Osteocyte (in vitro differentiated cells): ENCODE measurements at regions not wholly inside any gene's neighbourhood (a gene's known extent, or its start where the extent isn't known, plus 50 kb on each side); places are given as distances from the start of the nearest gene placed in this dataset.

Source experiments
- DNase-seq: peaks from one replicate; pipeline ENCODE4 v3.0.0; 2021; ENCODE audit warnings: mixed read lengths; ENCODE audit not compliant: unreplicated experiment; ENCODE audit errors: extremely low spot score
- H3K27ac Mint-ChIP-seq: one replicate; pipeline ENCODE4 v1.8.0; 2021; ENCODE audit warnings: mild to moderate bottlenecking, mixed read lengths; ENCODE audit not compliant: unreplicated experiment
- H3K27me3 Mint-ChIP-seq: one replicate; pipeline ENCODE4 v1.8.0; 2021; ENCODE audit warnings: mixed read lengths; ENCODE audit not compliant: unreplicated experiment
- H3K36me3 Mint-ChIP-seq: one replicate; pipeline ENCODE4 v1.8.0; 2021; ENCODE audit warnings: mixed read lengths; ENCODE audit not compliant: unreplicated experiment
- H3K4me1 Mint-ChIP-seq: one replicate; pipeline ENCODE4 v1.8.0; 2021; ENCODE audit warnings: mixed read lengths; ENCODE audit not compliant: unreplicated experiment
- H3K4me3 Mint-ChIP-seq: one replicate; pipeline ENCODE4 v1.8.0; 2021; ENCODE audit warnings: mild to moderate bottlenecking, moderate library complexity, mixed read lengths; ENCODE audit not compliant: unreplicated experiment
- H3K9me3 Mint-ChIP-seq: one replicate; pipeline ENCODE4 v1.8.0; 2021; ENCODE audit warnings: mixed read lengths; ENCODE audit not compliant: unreplicated experiment
- TF ChIP-seq, protein P1 (sequence below): fragments of 200-600 bp; sonication (generic); IDR thresholded peaks from 2 replicates; pipeline ENCODE4 v1.5.0; 2021; ENCODE audit warnings: antibody characterized with exemption, mild to moderate bottlenecking, moderate library complexity

DNA sequence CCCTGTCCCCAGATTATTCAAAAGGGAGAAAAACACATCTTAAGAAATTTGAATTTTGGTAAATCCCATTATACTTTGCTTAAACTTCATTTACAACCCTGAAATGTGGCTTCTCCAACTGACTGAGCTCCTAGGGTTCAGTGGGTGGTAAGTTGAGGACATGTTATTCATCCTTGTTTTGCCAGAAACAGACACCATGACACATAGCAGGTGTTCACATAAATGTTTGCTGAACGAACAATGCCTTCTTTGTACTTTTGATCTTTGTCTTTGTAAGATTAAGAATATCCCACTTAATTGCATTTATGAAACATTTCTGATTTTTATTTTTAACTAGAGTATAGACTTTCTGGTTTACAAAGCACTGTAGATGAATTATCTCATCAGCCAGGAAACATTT, 209.7 kb downstream of the GPAM start:
- H3K36me3 Mint-ChIP-seq: no peaks in the 10 kb centered on the region
- DNase-seq: no peak
- H3K9me3 Mint-ChIP-seq: peaks cover 21% of the 10 kb centered on the region
- no peaks in the 10 kb centered on the region for H3K27me3 Mint-ChIP-seq
- H3K27ac Mint-ChIP-seq: no peak overlapping the region
- TF ChIP-seq, protein P1, sequence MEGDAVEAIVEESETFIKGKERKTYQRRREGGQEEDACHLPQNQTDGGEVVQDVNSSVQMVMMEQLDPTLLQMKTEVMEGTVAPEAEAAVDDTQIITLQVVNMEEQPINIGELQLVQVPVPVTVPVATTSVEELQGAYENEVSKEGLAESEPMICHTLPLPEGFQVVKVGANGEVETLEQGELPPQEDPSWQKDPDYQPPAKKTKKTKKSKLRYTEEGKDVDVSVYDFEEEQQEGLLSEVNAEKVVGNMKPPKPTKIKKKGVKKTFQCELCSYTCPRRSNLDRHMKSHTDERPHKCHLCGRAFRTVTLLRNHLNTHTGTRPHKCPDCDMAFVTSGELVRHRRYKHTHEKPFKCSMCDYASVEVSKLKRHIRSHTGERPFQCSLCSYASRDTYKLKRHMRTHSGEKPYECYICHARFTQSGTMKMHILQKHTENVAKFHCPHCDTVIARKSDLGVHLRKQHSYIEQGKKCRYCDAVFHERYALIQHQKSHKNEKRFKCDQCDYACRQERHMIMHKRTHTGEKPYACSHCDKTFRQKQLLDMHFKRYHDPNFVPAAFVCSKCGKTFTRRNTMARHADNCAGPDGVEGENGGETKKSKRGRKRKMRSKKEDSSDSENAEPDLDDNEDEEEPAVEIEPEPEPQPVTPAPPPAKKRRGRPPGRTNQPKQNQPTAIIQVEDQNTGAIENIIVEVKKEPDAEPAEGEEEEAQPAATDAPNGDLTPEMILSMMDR: no peak
- H3K4me1 Mint-ChIP-seq: no peaks in the 10 kb centered on the region
- H3K4me3 Mint-ChIP-seq: no peak overlapping the region

DNA sequence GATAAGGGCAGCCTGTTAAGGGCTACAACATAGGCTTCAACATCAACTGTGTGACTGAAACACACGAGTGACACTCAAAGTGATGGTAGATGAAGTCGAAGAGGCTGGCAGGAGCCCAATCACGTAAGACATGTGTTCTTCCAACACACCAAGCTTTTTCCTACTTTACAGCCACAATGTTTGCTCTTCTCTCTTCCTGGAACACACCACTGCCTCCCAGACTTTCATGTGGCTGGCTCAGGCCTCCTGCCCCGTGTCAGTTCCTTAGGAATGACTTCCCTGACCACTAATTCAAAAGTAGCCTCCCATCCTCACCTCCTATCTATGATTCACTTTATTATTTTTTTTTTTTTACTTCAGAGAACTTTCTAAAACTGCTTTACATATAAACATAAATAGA, 209.2 kb downstream of the GPAM start:
- H3K9me3 Mint-ChIP-seq: peaks cover 21% of the 10 kb centered on the region
- H3K4me1 Mint-ChIP-seq: no peaks in the 10 kb centered on the region
- TF ChIP-seq, protein P1: no peak
- no peak overlapping the region for H3K27ac Mint-ChIP-seq
- no peaks in the 10 kb centered on the region for H3K36me3 Mint-ChIP-seq
- no peak overlapping the region for H3K4me3 Mint-ChIP-seq
- no peak for DNase-seq
- H3K27me3 Mint-ChIP-seq: no peaks in the 10 kb centered on the region

DNA sequence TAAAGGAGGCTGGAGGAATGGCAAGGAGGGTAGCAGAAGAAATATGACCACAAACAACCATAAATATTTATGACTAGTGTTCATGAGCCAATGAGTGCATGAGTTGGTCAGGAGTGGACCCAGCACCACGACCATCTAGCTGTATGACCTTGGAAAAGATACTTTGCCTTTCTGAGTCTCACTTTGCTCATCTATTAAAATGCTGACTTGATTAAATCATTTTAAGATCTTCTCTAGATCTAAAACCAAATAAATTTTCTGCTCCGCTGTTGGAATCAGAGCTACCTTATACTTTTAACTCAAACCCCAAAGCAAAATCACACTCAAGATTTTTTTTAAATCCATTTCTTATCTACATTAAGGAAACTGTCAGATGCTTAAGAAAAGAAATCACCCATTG, 207.0 kb downstream of the GPAM start:
- Mint-ChIP-seq H3K4me3 (no peak overlapping the region), H3K36me3 (no peaks in the 10 kb centered on the region), H3K9me3 (peaks cover 25% of the 10 kb centered on the region), H3K27ac (no peak overlapping the region), H3K27me3 (no peaks in the 10 kb centered on the region), H3K4me1 (no peaks in the 10 kb centered on the region)
- DNase-seq: no peak
- TF ChIP-seq, protein P1: no peak

DNA sequence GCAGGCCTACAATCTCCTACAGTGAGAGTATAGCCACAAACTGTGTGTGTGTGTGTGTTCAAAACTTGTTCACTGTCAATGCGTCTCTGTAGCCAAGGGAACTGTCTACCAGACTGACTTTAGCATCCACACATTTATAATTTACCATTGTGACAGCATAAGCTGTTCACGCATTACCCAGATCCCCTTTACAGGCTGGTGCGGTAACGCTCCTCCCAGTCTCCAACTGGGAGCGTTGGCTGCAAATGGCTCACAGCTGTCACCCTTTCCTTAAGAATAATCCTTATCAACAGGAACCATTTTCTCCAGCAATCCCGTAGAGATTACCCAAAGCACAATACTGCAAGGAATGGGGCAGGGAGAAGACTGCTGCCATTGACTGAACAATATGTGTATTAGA, 199.5 kb downstream of the GPAM start:
- H3K27me3 Mint-ChIP-seq: no peaks in the 10 kb centered on the region
- peaks cover 15% of the 10 kb centered on the region for H3K9me3 Mint-ChIP-seq
- no peak overlapping the region for H3K4me3 Mint-ChIP-seq
- no peaks in the 10 kb centered on the region for H3K36me3 Mint-ChIP-seq
- H3K4me1 Mint-ChIP-seq: no peaks in the 10 kb centered on the region
- DNase-seq: no peak
- TF ChIP-seq, protein P1: no peak
- H3K27ac Mint-ChIP-seq: no peak overlapping the region

DNA sequence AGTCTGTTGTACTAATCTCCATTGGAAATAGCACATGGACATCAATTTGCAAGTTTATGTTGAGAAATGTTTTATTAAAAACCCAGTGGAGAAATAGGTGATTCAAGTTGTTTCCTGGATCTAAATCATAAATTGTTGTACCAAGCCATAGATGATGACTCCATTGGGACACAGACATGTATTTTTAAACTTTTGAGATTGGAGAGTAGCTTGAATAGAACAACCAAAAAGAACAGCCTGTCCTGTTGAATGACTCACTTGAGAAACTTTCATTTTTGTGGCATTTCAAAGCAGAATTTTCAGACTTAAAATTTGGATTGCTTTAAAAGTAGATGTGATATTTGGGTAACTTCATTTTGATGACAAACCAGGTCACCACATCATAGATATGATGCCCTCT, 197.5 kb downstream of the GPAM start:
- Mint-ChIP-seq H3K27ac (no peak overlapping the region), H3K9me3 (peaks cover 7% of the 10 kb centered on the region), H3K4me1 (no peaks in the 10 kb centered on the region), H3K4me3 (no peak overlapping the region), H3K27me3 (no peaks in the 10 kb centered on the region), H3K36me3 (no peaks in the 10 kb centered on the region)
- no peak for DNase-seq
- TF ChIP-seq, protein P1: no peak
